ENCODE measurements at regions not wholly inside any gene's neighbourhood (a gene's known extent, or its start where the extent isn't known, plus 50 kb on each side); places are given as distances from the start of the nearest gene placed in this dataset.

DNA sequence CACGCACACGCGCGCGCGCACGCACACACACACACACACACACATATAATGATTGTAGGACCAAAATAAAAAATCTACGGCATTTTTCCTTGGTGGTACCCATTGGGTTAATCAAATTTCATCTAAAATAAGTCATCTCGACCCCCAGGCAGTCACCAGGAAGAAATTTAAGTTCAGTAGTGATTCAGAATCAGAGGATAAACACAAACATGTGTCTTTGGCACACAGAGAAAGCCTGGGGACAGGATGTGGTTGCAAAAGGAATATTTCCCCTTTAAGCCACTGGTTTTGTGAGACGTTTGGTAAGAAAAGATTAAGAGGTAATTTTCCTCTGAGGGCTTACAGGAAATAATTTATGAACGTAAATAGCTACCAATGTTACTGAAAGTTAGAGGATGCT lies 171.6 kb upstream of the PIEZO2 start:
- DNase-seq (ENCODE audit: low read depth) = no peak

GRCh38 chr18:11316546-11316945 lies 167.2 kb upstream of the PIEZO2 start:
- no peak for DNase-seq (ENCODE audit: low read depth)

GRCh38 chr18:11310476-11311086 lies 161.2 kb upstream of the PIEZO2 start:
- peak; percentile 6 for DNase-seq (ENCODE audit: low read depth)

- DNase-seq (ENCODE audit: low read depth) = no peak
These were observed 159.8 kb upstream of the PIEZO2 start for GRCh38 chr18:11309172-11309571.

DNA sequence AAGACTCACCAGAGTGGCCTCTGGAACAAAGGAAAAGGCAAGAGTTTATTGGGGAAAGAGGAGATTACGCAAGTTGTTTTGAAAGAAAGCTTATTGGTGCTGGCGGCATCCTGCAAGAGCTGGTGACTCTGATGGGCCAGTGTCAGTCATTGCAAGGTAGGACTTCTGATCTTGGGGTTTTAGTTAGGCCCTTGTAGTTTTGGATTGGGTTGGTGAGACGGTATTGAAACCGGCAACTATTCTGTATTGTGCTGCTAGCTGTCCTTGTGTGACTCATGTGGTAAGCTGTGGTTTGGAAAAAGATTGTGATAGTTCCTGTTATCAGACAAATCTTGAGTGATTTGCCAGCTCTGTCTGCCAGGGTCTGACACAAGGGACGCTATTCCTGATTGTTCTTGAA lies 159.1 kb upstream of the PIEZO2 start:
- no peak for DNase-seq (ENCODE audit: low read depth)

DNA sequence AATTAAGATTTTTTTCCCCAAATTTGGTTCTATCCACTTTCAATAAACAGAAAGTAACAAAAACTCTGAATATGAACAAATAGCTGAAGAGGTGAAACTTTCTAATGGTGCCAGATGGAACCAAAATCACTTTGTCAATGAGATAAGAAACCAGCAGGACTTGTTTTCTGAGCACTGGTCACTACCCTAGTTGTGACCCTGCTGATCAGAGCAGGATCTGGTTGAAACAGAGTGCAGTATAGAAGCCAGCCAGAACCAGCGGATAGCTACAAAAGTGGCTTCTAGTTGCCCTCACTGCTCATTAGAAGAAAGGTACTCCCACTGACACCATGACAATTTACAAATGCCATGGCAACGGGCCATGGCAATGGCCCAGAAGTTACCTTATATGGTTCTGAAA lies 158.3 kb upstream of the PIEZO2 start:
- DNase-seq (ENCODE audit: low read depth) = no peak

DNA sequence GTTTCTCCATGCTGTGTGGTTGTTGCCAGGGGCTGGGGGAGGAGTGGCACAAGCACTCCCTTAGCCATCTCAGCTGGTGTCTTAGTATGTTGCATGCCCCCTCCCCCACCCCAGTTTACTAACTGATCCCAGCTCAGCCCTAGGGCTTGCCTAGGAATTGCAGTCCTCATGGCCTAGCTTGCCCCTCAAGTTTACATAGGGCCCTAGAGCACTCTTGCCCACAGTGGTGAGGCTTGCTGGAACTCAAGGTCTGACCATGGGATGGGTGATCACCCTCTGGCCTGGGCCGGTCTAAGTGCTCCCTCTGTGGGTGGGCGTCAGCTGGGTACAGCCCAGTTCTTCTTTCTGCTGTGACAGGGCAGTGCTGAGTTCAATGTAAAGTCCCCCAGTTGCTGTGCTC lies 156.1 kb upstream of the PIEZO2 start:
- DNase-seq (ENCODE audit: low read depth) = no peak

- no peak for DNase-seq (ENCODE audit: low read depth)
These were observed 155.6 kb upstream of the PIEZO2 start for GRCh38 chr18:11304928-11305327.

- DNase-seq (ENCODE audit: low read depth) = no peak
These were observed 147.6 kb upstream of the PIEZO2 start for GRCh38 chr18:11296946-11297345.

GRCh38 chr18:11293794-11294193 lies 144.4 kb upstream of the PIEZO2 start:
- no peak for DNase-seq (ENCODE audit: low read depth)

GRCh38 chr18:11290786-11291185 lies 141.4 kb upstream of the PIEZO2 start:
- DNase-seq (ENCODE audit: low read depth) = no peak

DNA sequence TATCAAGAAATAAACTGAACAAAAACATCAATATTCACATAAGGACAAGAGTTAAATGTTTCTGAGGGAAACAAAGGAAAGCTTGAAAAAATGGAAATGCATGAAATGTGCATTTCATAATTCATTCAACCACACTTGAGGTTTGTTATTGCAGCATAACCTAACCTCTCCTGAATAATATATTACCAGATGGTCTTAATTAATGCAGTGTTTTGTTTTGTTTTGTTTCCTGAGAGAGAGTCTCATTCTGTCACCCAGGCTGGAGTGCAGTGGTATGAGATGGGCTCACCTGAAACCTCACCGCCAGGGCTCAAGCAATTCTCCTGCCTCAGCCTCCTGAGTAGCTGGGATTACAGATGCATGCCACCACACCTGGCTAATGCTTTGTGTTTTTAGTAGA lies 139.9 kb upstream of the PIEZO2 start:
- no peak for DNase-seq (ENCODE audit: low read depth)

GRCh38 chr18:11288401-11288800 lies 139.0 kb upstream of the PIEZO2 start:
- DNase-seq (ENCODE audit: low read depth) = no peak

GRCh38 chr18:11286431-11286830 lies 137.1 kb upstream of the PIEZO2 start:
- no peak for DNase-seq (ENCODE audit: low read depth)

DNA sequence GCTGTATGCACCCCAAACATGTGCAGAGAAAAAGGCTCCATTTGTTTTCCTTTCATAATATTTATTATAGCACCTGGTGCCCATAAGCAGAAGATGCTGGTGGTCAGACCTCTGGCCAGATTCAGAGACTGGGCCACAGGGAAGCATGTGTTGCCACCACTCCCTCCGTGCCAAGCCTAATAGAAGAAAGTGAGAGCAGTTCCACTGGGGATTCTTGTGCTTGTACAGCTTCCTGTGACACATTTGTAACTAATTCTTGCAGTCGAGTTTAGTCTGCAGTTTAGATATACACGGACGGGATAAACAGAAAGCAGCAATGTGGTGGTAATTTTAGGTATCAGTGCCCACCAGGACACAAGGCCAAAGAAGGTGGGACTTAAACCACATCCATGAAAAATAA lies 135.4 kb upstream of the PIEZO2 start:
- DNase-seq (ENCODE audit: low read depth) = no peak

GRCh38 chr18:11284349-11284748 lies 135.0 kb upstream of the PIEZO2 start:
- DNase-seq (ENCODE audit: low read depth) = no peak

DNA sequence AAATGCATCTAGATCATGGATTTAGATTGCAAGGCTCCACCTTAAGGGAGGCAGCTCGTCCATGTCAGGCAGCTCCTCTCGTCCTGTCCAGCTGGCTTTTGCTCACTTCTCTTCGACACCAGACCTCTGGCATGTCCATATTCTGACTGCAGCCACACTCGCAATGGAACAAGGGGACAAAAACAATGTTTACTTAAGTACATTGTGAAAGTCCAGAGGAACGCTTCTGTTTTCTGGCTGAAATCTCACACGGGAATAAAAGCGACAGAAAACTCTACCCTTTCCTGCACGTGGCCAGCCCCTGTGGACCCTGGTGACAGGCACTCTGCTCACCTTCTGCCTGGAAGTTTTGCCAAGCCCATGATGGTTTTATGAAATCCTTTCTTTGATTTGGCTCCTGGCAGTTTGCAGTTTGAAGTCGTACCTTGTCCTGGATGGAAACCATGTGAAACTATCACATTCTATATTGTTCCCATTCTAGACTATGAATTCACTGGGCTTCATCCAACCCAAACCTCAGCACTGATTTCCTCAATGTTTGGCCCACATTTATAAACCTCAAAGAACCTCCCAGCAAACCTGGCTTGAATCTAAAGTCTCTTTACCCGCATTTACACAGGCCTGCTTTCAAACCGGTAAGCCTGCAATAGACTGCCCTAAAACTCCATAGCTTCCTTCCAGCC lies 134.3 kb upstream of the PIEZO2 start:
- no peak for DNase-seq (ENCODE audit: low read depth)

DNA sequence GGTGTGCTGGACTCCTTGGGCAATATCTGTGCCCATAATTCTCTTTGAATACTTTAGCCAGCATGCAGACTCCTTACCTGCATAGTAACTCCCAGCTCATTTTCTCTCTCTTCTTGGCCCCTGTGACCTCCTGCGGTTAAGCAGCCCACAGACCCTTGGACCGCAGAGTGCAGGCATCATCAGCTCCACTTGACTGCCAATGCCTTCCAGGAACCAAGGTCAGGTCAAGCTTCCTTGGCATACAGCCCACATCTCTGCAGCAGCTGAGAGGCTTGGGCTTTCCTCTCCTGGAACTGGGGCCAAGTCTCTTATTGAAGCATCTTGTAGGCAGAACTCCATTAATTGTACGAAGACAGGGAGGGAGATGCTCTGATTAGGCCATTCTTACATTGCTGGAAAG lies 130.1 kb upstream of the PIEZO2 start:
- no peak for DNase-seq (ENCODE audit: low read depth)

DNA sequence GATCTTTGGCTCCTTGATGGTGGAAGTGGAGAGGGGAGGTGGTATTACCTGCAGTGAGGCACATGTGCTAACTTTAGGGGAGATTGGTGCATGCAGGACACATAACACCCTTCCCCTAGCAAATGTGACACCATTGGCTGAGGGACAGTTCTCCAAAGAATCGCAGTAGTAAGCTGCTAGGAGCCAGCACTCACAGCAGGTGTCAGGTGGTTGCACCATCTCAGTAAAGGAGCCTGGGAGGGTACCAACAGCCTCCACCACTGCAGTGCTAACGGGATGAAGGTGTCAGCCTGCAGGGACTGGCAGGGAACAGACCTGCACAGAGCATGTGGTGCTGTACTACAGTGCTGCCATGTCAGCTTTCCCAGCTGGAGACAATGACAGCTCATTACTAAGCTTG lies 127.3 kb upstream of the PIEZO2 start:
- DNase-seq (ENCODE audit: low read depth) = no peak

GRCh38 chr18:11274144-11274794 lies 124.9 kb upstream of the PIEZO2 start:
- DNase-seq (ENCODE audit: low read depth) = no peak

DNA sequence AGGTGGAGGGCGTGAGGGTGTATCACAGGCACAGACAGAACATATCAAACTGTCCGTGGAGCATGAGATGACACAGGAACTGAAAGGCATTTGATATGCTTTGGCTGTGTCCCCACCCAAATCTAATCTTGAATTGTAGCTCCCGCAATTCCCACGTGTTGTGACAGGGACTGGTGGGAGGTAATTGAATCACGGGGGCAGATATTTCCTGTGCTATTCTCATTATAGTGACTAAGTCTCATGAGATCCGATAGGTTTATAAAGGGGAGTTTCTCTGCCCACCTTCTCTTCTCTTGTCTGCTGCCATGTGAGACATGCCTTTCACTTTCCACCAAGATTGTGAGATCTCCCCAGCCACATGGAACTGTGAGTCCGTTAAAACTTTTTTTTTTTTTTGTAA lies 123.1 kb upstream of the PIEZO2 start:
- no peak for DNase-seq (ENCODE audit: low read depth)

GRCh38 chr18:11271954-11272353 lies 122.6 kb upstream of the PIEZO2 start:
- no peak for DNase-seq (ENCODE audit: low read depth)

- DNase-seq (ENCODE audit: low read depth) = no peak
These were observed 119.9 kb upstream of the PIEZO2 start for GRCh38 chr18:11269257-11269656.

DNA sequence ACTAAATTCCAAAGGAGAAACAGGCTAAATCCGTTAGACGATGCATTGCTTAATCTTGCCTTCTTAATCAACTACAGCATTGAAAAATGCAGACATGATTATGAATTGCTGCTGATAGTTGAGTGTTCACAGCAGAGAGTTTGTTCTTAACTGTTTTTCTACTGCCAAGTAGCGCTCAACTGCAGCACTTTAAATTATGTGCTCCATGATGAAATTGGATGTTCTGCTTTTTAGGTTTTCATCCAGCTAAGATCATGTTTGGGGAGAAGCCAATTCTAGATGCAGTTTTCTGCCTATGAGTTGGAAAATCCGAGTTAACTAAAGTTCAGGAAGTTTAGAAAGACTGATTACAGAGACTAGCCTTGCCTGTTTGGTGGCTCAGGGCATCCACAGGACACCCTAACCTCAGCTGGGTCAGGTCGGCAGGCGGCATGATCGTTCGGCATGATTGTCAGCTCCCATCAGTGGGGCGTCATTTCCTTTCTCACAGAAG lies 119.4 kb upstream of the PIEZO2 start:
- no peak for DNase-seq (ENCODE audit: low read depth)
